ENCODE measurements at regions not wholly inside any gene's neighbourhood (a gene's known extent, or its start where the extent isn't known, plus 50 kb on each side); places are given as distances from the start of the nearest gene placed in this dataset.
"Not testable (repeated sequence)": the region's sequence is repeated elsewhere in the genome, so short reads cannot be mapped to it uniquely, and the experiment has no call there.

DNA sequence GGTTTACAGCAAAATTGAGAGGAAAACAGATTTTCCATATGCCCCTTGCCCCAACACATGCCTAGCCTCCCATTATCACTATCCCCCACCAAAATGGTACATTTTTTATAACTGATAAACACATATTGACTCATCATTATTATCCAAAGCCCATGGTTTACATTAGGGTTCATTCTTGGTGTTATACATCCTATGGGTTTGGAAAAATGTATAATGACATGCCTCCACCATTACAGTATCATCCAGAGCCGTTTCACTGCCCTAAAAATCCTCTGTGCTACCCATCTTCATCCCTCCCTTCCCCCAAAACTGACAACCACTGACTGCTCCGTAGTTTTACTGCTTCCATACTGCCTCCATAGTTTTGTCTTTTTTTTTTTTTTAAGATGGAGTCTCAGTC is 111.1 kb downstream of the ACTL7B start:
- 72 to 91% (median 78%) methylated on average over 2 of the region's 2 CpGs for WGBS, 5 donors
- H3K4me3 ChIP-seq = no peak overlapping the region
- TF ChIP-seq POLR2AphosphoS5 (IDR thresholded peaks at IDR 0.05) = no peak
- TF ChIP-seq, protein P1, sequence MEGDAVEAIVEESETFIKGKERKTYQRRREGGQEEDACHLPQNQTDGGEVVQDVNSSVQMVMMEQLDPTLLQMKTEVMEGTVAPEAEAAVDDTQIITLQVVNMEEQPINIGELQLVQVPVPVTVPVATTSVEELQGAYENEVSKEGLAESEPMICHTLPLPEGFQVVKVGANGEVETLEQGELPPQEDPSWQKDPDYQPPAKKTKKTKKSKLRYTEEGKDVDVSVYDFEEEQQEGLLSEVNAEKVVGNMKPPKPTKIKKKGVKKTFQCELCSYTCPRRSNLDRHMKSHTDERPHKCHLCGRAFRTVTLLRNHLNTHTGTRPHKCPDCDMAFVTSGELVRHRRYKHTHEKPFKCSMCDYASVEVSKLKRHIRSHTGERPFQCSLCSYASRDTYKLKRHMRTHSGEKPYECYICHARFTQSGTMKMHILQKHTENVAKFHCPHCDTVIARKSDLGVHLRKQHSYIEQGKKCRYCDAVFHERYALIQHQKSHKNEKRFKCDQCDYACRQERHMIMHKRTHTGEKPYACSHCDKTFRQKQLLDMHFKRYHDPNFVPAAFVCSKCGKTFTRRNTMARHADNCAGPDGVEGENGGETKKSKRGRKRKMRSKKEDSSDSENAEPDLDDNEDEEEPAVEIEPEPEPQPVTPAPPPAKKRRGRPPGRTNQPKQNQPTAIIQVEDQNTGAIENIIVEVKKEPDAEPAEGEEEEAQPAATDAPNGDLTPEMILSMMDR (IDR thresholded peaks at IDR 0.05) = no peak
- no peak for TF ChIP-seq EP300 (IDR thresholded peaks at IDR 0.05)
- no peak for TF ChIP-seq POLR2A (IDR thresholded peaks at IDR 0.05)
- H3K36me3 ChIP-seq = no peaks in the 10 kb centered on the region
- H3K9me3 ChIP-seq = no peaks in the 10 kb centered on the region
- intact Hi-C loops (cut with DNase I; ENCODE audit: low total_unique reads) = no loop called here
- H3K4me1 ChIP-seq = no peaks in the 10 kb centered on the region
- H3K27ac ChIP-seq = no peak overlapping the region
- no peaks in the 10 kb centered on the region for H3K27me3 ChIP-seq
- no peak for DNase-seq

DNA sequence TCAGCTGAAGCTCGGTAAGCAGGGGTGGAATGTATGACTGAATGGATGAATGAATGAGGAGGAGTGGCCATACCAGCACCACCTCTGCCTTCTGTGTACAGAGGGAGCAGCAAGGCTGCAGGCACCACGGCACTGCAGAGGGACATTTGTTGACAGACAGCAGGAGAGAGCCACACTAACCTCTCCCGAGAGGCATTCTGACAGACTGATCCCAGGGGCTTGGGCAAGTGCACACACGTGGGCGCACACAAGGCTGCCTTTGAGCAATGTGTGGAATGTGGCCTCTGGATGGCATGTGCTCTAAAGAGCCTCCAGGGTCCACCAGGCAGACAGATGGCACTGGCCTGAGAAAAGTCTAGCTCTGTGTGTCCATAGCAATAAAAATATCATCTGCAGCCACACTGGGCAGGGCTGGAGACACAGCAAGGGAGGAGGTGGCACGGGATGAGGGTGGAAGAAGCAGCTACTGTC is 111.8 kb downstream of the ACTL7B start:
- intact Hi-C loops (cut with DNase I; ENCODE audit: low total_unique reads) = no loop called here
- peak in 1 of 2 donors; percentile 21 for DNase-seq
- no peaks in the 10 kb centered on the region for H3K4me1 ChIP-seq
- H3K27me3 ChIP-seq = no peaks in the 10 kb centered on the region
- TF ChIP-seq POLR2AphosphoS5 (IDR thresholded peaks at IDR 0.05) (no peak), EP300 (IDR thresholded peaks at IDR 0.05) (no peak), POLR2A (IDR thresholded peaks at IDR 0.05) (no peak)
- TF ChIP-seq, protein P1 (IDR thresholded peaks at IDR 0.05) = no peak
- H3K4me3 ChIP-seq = no peak overlapping the region
- no peaks in the 10 kb centered on the region for H3K36me3 ChIP-seq
- no peak overlapping the region for H3K27ac ChIP-seq
- no peaks in the 10 kb centered on the region for H3K9me3 ChIP-seq
- 24 to 44% (median 37%) methylated on average over 4 to 6 of the region's 6 CpGs for WGBS, 5 donors

DNA sequence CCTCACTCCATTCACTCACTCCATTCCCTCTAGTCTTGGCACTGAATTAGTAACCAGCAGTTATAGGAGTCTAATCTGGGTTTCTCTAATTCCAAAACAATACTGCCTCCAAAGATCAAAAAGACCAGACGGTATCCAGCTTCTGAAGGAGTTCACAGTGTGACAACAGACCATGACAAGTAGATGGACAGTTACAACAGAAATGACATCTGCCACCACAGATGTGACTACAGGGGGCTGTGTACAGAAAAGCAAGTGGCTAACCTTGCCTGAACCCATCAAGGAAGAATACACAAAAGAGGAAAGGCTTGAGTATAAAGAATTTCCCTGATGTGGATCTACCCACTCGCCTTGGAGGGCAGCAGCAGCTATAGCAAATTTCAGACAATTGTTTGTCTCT is 112.4 kb downstream of the ACTL7B start:
- Histone ChIP-seq H3K36me3 (no peaks in the 10 kb centered on the region), H3K4me1 (no peaks in the 10 kb centered on the region), H3K9me3 (no peaks in the 10 kb centered on the region), H3K27me3 (no peaks in the 10 kb centered on the region), H3K27ac (no peak overlapping the region), H3K4me3 (no peak overlapping the region)
- 57 to 71% (median 61%) methylated on average over 2 of the region's 2 CpGs for WGBS, 5 donors
- intact Hi-C loops (cut with DNase I; ENCODE audit: low total_unique reads) = no loop called here
- TF ChIP-seq POLR2AphosphoS5 (IDR thresholded peaks at IDR 0.05) (no peak), POLR2A (IDR thresholded peaks at IDR 0.05) (no peak), EP300 (IDR thresholded peaks at IDR 0.05) (no peak)
- TF ChIP-seq, protein P1 (IDR thresholded peaks at IDR 0.05) = no peak
- DNase-seq = no peak

DNA sequence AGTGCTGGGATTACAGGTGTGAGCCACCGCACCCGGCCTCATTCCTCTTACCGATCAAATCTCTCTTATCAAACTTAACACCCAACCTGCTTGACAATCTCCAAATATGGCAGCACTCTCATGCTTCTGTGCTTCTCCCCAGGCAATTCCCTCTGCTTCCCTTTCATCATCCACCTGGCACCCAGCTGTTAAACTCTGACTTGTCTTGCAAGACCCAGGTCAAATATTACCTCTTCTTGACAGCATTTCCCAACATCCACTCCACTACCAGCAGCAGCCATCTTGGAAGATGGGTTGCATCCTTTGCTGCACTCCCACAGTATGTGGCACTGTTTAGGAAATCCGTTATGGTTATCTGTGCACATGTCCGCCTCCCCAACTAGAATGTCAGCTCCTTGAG is 113.6 kb downstream of the ACTL7B start:
- 72 to 92% (median 81%) methylated on average over 5 of the region's 5 CpGs for WGBS, 5 donors
- H3K4me3 ChIP-seq = no peak overlapping the region
- DNase-seq = no peak
- intact Hi-C loops (cut with DNase I; ENCODE audit: low total_unique reads) = no loop called here
- H3K9me3 ChIP-seq = no peaks in the 10 kb centered on the region
- TF ChIP-seq POLR2A (IDR thresholded peaks at IDR 0.05) = no peak
- TF ChIP-seq, protein P1 (IDR thresholded peaks at IDR 0.05) = no peak
- no peak for TF ChIP-seq POLR2AphosphoS5 (IDR thresholded peaks at IDR 0.05)
- no peak for TF ChIP-seq EP300 (IDR thresholded peaks at IDR 0.05)
- H3K36me3 ChIP-seq = no peaks in the 10 kb centered on the region
- no peaks in the 10 kb centered on the region for H3K4me1 ChIP-seq
- no peaks in the 10 kb centered on the region for H3K27me3 ChIP-seq
- H3K27ac ChIP-seq = no peak overlapping the region

DNA sequence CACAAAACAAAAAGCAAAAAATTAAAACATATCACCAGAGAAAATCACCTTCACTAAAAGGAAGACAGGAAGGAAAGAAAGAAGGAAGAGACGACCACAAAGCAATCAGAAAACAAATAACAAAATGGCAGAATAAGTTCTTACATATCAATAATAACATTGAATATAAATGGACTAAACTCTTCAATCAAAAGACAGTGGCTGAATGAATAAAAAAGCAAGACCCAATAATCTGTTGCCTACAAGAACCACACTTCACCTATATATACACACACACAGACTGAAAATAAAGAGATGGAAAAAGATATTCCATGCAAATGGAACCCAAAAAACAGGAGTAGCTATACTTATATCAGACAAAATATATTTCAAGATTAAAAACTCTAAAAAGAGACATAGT is 124.5 kb downstream of the ACTL7B start:
- 73 to 92% (median 78%) methylated on average over 1 of the region's 1 CpG for WGBS, 5 donors
- H3K36me3 ChIP-seq; H3K4me1 ChIP-seq; H3K9me3 ChIP-seq; intact Hi-C loops (cut with DNase I; ENCODE audit: low total_unique reads); DNase-seq; H3K27ac ChIP-seq; H3K27me3 ChIP-seq; H3K4me3 ChIP-seq: not testable (repeated sequence)
